Neuron (in vitro differentiated cells): ENCODE measurements at regions not wholly inside any gene's neighbourhood (a gene's known extent, or its start where the extent isn't known, plus 50 kb on each side); places are given as distances from the start of the nearest gene placed in this dataset.

ENCODE experiments used
- H2AFZ ChIP-seq: one replicate; pipeline ENCODE4 v1.6.1; 2013; ENCODE audit warnings: low read depth, mild to moderate bottlenecking, inconsistent platforms, low read length, moderate library complexity
- H3K27me3 ChIP-seq: one replicate; pipeline ENCODE4 v1.6.1; 2013; ENCODE audit warnings: low read length; ENCODE audit not compliant: insufficient read depth
- H3K36me3 ChIP-seq: one replicate; pipeline ENCODE4 v1.6.1; 2013; ENCODE audit warnings: low read length; ENCODE audit not compliant: insufficient read depth
- H3K4me1 ChIP-seq: one replicate; pipeline ENCODE4 v1.6.1; 2013; ENCODE audit warnings: low read length; ENCODE audit not compliant: insufficient read depth
- H3K4me3 ChIP-seq: 2 replicates; pipeline ENCODE4 v1.5.1; 2013; ENCODE audit warnings: mild to moderate bottlenecking, low read length, moderate library complexity
- H3K9me3 ChIP-seq: one replicate; pipeline ENCODE4 v1.6.1; 2013; ENCODE audit warnings: low read length

DNA sequence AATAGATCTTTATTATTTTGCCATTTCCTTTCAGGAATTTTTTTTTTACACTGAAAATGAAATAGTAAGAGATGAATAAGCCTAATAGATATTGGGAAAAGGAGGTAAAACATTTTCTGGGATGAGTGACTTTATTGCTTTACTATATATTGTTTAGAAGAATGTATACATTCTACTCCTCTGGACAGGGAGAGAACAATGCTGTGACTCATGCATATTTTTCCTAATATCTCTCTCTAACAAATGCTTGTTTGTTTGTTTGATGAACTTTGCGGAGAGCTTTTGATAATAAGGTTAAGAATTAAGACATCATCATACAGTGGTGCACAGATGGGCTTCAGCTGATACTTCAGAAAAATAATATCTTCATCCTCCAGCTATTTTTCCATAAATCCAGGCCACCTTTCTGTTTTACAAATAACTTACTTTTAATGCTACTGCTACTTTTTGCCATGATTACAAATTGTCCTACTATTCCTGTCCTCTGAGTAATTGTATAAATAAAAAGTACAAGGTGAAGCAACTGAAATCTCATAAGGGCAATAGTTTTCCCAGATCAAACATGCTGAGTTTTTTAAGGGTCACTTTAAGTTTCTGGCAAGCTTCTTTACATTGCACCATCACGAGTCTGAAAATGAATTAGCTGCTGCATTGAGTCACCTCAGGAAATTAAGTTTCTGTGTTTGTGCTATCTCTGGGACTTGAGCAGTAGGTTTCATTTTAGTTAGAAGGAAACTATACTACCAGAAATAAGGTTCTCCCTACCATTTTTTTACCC, 207.3 kb upstream of the POT1 start:
- H3K4me1 ChIP-seq: no peaks in the 10 kb centered on the region
- H2AFZ ChIP-seq: no peak overlapping the region
- H3K4me3 ChIP-seq: no peak overlapping the region

DNA sequence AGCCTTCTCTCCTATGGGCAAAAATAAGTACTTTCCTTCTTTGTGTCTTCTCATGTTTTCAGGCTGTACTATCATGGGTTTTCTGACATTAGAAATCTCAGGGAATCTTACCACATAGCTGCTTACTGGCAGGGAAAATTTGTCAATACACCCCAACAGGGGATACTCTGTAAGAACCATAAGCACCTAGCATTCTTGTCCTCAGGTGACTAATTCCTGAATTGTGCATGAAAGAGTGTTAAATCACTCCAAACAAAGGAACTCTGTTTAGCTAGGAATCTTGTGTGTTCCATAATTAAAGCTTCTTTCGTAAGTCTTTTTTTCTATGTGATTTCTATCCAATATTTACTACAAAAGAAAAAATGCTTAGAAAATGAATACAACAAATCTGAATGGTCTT, 206.7 kb upstream of the POT1 start:
- Histone ChIP-seq H3K4me3 (no peak overlapping the region), H3K27me3 (no peaks in the 10 kb centered on the region), H2AFZ (no peak overlapping the region), H3K4me1 (no peaks in the 10 kb centered on the region), H3K36me3 (no peaks in the 10 kb centered on the region), H3K9me3 (no peaks in the 10 kb centered on the region)

More for the DNA sequence above, 207.3 kb upstream of the POT1 start:
- H3K27me3 ChIP-seq: no peaks in the 10 kb centered on the region
- no peaks in the 10 kb centered on the region for H3K36me3 ChIP-seq
- H3K9me3 ChIP-seq: no peaks in the 10 kb centered on the region

DNA sequence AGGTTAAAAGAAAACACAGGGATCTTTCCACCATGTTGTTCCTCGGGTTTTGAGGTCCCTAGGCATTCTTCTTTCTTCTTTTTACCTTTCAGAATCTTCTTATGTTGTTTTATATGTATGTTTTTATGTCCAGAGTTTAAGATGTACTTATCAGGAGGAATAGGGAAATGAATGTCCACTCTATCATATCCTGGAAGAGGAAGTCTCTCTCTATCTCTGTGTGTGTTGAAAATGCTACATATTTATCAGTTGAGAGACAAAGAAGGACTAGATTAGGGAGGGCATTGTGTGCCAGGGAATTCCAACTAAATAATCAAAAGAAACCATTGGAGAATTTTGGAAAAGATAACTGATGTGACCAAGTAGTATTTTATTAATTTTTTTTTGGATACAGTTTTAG, 200.5 kb upstream of the POT1 start:
- Histone ChIP-seq H3K27me3 (no peaks in the 10 kb centered on the region), H3K4me1 (no peaks in the 10 kb centered on the region), H2AFZ (no peak overlapping the region), H3K9me3 (no peaks in the 10 kb centered on the region), H3K4me3 (no peak overlapping the region), H3K36me3 (no peaks in the 10 kb centered on the region)

DNA sequence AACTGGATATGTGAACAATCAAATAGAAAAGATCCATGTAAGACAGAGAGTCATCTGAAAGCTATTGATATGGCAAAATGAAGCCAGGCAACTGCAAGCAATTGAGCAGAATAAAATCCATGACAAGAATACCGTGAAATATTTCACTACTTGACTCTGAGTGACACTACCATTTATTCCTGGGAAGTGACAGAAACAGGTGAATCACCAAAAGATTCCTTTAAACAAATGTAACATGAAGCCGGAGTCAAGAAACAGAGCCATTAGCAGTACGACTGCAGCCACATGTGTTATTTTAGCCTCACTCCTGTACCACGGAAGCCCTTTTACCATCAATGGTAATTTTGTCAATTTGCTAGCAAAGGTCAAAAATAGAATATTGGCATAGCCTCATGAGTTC, 197.7 kb upstream of the POT1 start:
- Histone ChIP-seq H3K27me3 (no peaks in the 10 kb centered on the region), H3K9me3 (no peaks in the 10 kb centered on the region), H2AFZ (no peak overlapping the region), H3K4me3 (no peak overlapping the region), H3K36me3 (no peaks in the 10 kb centered on the region), H3K4me1 (no peaks in the 10 kb centered on the region)

DNA sequence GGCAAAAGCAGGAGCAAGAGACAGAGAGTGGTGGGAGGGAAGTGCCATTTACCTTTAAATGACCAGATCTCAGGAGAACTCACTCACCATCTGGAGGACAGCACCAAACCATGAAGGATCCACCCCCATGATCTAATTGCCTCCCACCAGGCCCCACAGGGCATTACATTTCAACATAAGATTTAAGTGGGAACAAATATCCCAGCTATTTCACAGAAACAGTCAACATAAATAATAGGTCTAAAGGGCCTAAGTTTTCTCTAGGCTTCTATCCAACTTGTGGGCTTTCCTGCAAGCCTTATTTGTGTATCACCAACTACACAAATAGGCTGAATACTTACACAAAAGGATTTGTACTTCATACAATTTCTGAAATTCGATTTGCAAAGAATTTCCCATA, 196.8 kb upstream of the POT1 start:
- Histone ChIP-seq H2AFZ (no peak overlapping the region), H3K9me3 (no peaks in the 10 kb centered on the region), H3K27me3 (no peaks in the 10 kb centered on the region), H3K36me3 (no peaks in the 10 kb centered on the region), H3K4me3 (no peak overlapping the region), H3K4me1 (no peaks in the 10 kb centered on the region)

DNA sequence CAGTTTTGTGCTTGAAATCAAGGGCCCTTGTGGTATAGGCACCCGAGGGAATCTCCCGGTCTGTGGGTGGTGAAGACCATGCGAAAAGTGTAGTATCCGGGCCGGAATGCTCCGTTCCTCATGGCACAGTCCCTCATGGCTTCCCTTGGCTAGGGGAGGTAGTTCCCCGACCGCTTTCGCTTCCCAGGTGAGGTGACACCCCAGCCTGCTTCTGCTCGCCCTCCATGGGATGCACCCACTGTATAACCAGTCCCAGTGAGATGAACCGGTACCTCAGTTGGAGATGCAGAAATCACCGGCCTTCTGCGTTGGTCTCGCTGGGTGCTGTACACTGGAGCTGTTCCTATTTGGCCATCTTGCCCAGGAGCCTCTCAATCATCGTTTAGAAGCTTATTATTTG, 195.7 kb upstream of the POT1 start:
- no peaks in the 10 kb centered on the region for H3K36me3 ChIP-seq
- no peak overlapping the region for H2AFZ ChIP-seq
- H3K27me3 ChIP-seq: no peaks in the 10 kb centered on the region
- no peaks in the 10 kb centered on the region for H3K4me1 ChIP-seq
- H3K4me3 ChIP-seq: no peak overlapping the region
- H3K9me3 ChIP-seq: no peaks in the 10 kb centered on the region

DNA sequence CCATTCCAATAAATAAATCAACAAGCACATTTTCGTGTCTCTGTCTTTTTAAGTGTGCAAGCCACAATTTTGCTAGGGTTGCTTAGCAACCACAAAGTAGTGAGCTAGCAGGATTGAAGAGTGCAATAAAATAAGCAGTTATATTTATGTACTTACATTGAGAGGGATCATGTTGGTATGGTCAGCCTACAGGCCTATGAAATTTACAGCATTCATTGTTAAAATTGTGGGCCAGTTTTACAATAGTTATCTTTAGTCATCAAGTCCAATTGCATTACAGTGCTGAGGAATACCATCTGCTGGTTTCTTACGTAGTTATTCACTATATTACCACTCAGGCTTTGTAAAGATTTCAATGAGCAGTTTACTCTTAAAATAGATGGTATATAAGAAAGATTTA, 192.5 kb upstream of the POT1 start:
- Histone ChIP-seq H2AFZ (no peak overlapping the region), H3K4me1 (no peaks in the 10 kb centered on the region), H3K4me3 (no peak overlapping the region), H3K27me3 (no peaks in the 10 kb centered on the region), H3K36me3 (no peaks in the 10 kb centered on the region), H3K9me3 (no peaks in the 10 kb centered on the region)

DNA sequence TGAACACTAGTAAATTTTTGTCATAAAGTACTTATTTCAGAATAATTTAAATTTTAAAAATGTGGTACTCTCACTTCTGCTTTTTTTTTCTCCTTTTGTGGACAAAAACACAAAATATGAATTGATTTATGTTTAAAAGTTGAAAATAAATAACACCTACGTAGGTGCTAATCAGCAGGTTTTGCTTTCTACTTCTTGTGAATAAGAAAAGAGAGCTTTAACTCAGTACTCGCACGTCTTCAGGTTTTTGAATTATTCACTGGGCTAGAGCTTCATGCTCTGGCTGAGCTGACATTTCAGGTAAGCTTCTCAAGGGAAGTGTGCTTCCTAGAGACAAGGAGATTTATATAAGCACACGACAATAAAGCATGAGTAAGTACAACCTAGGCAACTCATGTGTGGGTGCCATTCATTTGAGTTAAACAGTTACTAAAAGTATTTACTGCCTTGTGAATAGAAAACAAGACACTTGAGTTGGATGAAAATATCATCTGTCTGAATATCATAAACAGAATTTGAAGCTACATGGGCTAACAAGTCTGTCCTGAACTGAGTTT, 190.0 kb upstream of the POT1 start:
- no peaks in the 10 kb centered on the region for H3K4me1 ChIP-seq
- no peaks in the 10 kb centered on the region for H3K36me3 ChIP-seq
- no peak overlapping the region for H2AFZ ChIP-seq
- H3K27me3 ChIP-seq: no peaks in the 10 kb centered on the region
- H3K4me3 ChIP-seq: no peak overlapping the region
- H3K9me3 ChIP-seq: no peaks in the 10 kb centered on the region

DNA sequence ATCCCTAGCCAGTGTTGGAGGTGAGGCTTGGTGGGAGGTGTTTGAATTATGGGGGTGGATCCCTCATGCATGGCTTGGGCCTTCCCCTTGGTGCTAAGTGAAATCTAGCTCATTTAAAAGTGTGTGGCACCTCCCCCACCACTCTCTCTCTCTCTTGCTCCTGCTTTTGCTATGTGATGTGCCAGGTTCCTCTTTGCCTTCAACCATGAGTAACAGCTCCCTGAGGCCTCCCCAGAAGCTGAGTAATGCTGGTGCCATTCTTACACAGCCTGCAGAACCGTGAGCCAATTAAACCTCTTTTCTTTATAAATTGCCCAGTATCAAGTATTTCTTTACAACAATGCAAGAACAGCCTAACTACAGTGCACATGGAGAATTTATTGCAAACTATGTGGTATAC, 188.8 kb upstream of the POT1 start:
- no peak overlapping the region for H2AFZ ChIP-seq
- H3K4me3 ChIP-seq: no peak overlapping the region
- H3K4me1 ChIP-seq: no peaks in the 10 kb centered on the region

DNA sequence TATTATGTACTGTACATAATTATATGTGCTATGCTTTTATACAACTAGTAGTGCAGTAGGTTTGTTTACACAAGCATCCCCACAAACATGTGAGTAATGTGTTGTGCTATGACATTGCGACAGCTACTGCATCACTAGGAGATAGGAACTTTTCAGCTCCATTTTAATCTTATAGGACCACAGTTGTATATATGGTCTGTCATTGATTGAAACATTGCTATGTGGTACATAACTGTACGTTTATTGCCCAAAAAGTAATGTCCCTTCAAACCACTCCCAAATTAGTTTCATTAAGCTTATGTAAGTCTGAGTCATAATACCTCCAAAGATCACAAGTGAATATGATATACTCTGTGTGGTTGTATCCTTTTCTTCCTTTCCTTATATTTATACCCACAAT, 183.2 kb upstream of the POT1 start:
- Histone ChIP-seq H3K4me3 (no peak overlapping the region), H3K4me1 (no peaks in the 10 kb centered on the region), H3K9me3 (no peaks in the 10 kb centered on the region), H2AFZ (no peak overlapping the region), H3K36me3 (no peaks in the 10 kb centered on the region), H3K27me3 (no peaks in the 10 kb centered on the region)

More for the DNA sequence above, 188.8 kb upstream of the POT1 start:
- Histone ChIP-seq H3K36me3 (no peaks in the 10 kb centered on the region), H3K9me3 (no peaks in the 10 kb centered on the region), H3K27me3 (no peaks in the 10 kb centered on the region)

DNA sequence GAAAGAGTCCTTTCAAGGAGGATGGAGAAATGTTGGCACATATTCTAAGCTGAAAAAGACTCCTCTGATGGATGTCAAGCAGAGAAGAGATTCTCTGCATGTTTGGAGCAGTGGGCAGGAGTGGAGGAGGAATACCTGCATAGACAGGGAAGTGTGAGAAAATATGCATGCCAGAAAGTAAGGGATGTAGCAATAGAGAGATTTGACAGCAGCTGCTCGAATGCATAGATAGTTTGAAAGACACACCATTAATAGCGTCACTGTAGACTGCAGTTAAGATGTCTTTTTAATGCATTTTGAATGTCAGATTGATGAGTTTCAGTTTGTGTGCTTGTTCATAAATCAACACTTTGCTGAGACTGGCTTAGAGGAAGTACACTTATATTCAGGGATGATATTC, 169.9 kb upstream of the POT1 start:
- Histone ChIP-seq H3K9me3 (no peaks in the 10 kb centered on the region), H2AFZ (no peak overlapping the region), H3K4me1 (no peaks in the 10 kb centered on the region), H3K36me3 (no peaks in the 10 kb centered on the region), H3K27me3 (no peaks in the 10 kb centered on the region), H3K4me3 (no peak overlapping the region)

DNA sequence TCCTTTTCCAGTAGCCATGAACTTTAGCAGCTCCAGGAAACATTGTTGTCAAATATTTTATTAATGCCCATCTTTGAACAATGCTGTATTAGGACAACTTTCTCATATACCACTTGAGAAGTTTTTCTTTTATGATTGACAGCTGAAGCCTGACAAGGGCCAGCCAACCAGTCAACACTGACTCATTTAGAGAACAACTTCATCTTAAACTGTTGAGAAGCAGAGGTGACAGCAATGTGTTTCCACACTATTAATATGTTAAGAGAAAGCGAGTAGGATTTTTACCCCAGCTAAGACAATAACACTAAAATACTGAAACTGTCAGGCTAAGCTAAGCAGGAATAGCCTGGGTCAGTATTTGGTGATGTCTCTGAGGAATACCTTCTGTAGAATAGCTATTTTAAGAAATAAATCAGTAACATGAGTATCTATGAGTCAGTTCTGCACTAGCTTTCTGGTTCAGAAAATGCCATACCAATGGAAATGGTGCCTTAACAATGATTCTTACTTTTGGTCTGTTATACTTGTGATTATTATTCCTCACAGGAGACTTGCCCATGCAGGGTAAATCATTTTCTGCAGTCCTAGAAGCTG, 168.8 kb upstream of the POT1 start:
- Histone ChIP-seq H3K9me3 (no peaks in the 10 kb centered on the region), H3K4me1 (no peaks in the 10 kb centered on the region), H2AFZ (no peak overlapping the region), H3K4me3 (no peak overlapping the region), H3K36me3 (no peaks in the 10 kb centered on the region), H3K27me3 (no peaks in the 10 kb centered on the region)

DNA sequence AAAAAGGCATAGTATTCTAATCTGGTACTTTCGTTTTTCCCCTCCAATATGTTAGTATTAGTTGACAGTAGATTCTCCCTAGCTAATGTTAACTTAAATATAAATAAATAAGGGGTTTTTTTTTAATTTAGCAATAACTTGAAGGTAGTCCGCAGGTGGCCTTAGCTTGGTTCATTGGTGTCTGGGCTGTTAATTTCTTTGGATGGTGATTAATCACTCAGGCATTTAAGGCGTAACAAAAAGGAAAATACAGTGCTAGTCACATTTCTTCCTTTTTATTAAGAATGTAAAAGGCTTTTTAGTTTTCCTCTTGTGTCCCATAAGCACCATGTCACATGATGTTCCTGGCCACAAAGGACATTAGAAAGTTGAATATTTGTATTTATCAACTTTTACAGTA, 161.0 kb upstream of the POT1 start:
- no peaks in the 10 kb centered on the region for H3K36me3 ChIP-seq
- H3K27me3 ChIP-seq: no peaks in the 10 kb centered on the region
- H3K4me1 ChIP-seq: no peaks in the 10 kb centered on the region
- no peak overlapping the region for H2AFZ ChIP-seq
- H3K4me3 ChIP-seq: no peak overlapping the region
- no peaks in the 10 kb centered on the region for H3K9me3 ChIP-seq
